Endothelial cell of umbilical vein (primary cell): ENCODE measurements at regions not wholly inside any gene's neighbourhood (a gene's known extent, or its start where the extent isn't known, plus 50 kb on each side); places are given as distances from the start of the nearest gene placed in this dataset.

Experiments
- BruUV-seq: library from RNA; stranded (reverse); fragments of 400-500 nt; replicated peaks from 2 replicates; lab custom pipeline; 2021; lab: Mats Ljungman, UMichigan
- CTCF ChIA-PET: fragments of 300-600, 350-600 bp; sonication (Branson Sonifier 250); formaldehyde crosslinking; loops from one replicate; lab custom pipeline; 2021; ENCODE audit warnings: antibody characterized with exemption, inconsistent platforms; lab: Charles Lee
- POLR2A ChIA-PET: fragments of 300-600, 350-600 bp; sonication (Branson Sonifier 250); formaldehyde crosslinking; loops from one replicate; lab custom pipeline; 2021; ENCODE audit warnings: antibody characterized with exemption, inconsistent platforms; lab: Charles Lee
- DNase-seq: peaks from one replicate; pipeline ENCODE4 v3.0.0-alpha.2; 2011; ENCODE audit warnings: low read depth, low spot score
- FAIRE-seq: peaks from 2 replicates; lab custom pipeline; 2011; peaks lifted over from hg19 to GRCh38; lab: Jason Lieb, UNC
- H2AFZ ChIP-seq: 2 replicates; pipeline ENCODE4 v1.6.0; 2012; ENCODE audit warnings: low read depth, low read length, control low read depth, inconsistent platforms
- H3K27ac ChIP-seq: 2 replicates; pipeline ENCODE4 v1.5.1; 2011; ENCODE audit warnings: low read depth, mild to moderate bottlenecking, control low read depth, low read length, moderate library complexity; ENCODE audit not compliant: insufficient read depth
- H3K27me3 ChIP-seq, 2 experiments: 2 replicates each; pipeline versions ENCODE4 v1.6.0 to v1.6.1; 2011; ENCODE audit warnings: low read length in 2 of 2, mixed read lengths in 1 of 2; ENCODE audit not compliant: control insufficient read depth in 2 of 2, insufficient read depth in 2 of 2
- H3K36me3 ChIP-seq, 2 experiments: 2 replicates in 1 of 2; 3 replicates in 1 of 2; pipeline ENCODE4 v1.5.1; 2011; ENCODE audit warnings: low read length in 2 of 2, mild to moderate bottlenecking in 1 of 2, moderate library complexity in 1 of 2; ENCODE audit not compliant: control insufficient read depth in 2 of 2, insufficient read depth in 2 of 2; ENCODE audit errors: extremely low read depth in 1 of 2
- H3K4me1 ChIP-seq: 3 replicates; pipeline ENCODE4 v1.5.1; 2011; ENCODE audit warnings: mild to moderate bottlenecking, low read length; ENCODE audit not compliant: control insufficient read depth, insufficient read depth; ENCODE audit errors: extremely low read depth
- H3K4me2 ChIP-seq: 2 replicates; pipeline ENCODE4 v1.6.1; 2011; ENCODE audit warnings: low read length, control low read depth, mixed read lengths; ENCODE audit not compliant: insufficient read depth
- H3K4me3 ChIP-seq, 3 experiments: fragments of 200-600 bp in 1 of 3; sonication (generic), shearing (Covaris generic) in 1 of 3; replicated peaks in 1 of 3; 2 replicates each; pipeline ENCODE4 v1.5.1; 2011 to 2016; ENCODE audit warnings: control low read depth in 3 of 3, low read length in 3 of 3, mild to moderate bottlenecking in 2 of 3, inconsistent platforms in 1 of 3, low read depth in 1 of 3, moderate library complexity in 1 of 3; ENCODE audit not compliant: insufficient read depth in 1 of 3
- H3K79me2 ChIP-seq: 2 replicates; pipeline ENCODE4 v1.6.0; 2012; ENCODE audit warnings: low read length, inconsistent platforms; ENCODE audit not compliant: control insufficient read depth, insufficient read depth
- H3K9ac ChIP-seq: replicated peaks from 2 replicates; pipeline ENCODE3; 2011; ENCODE audit warnings: low read length, control low read depth; ENCODE audit not compliant: insufficient read depth; ENCODE audit errors: extremely low read depth
- H3K9me1 ChIP-seq: replicated peaks from 3 replicates; pipeline ENCODE4 v1.6.0; 2011; ENCODE audit warnings: mild to moderate bottlenecking, low read length; ENCODE audit not compliant: control insufficient read depth, insufficient read depth; ENCODE audit errors: extremely low read depth
- H3K9me3 ChIP-seq: replicated peaks from 2 replicates; pipeline ENCODE4 v1.5.1; 2012; ENCODE audit warnings: low read length, inconsistent platforms; ENCODE audit not compliant: control insufficient read depth, insufficient read depth
- H4K20me1 ChIP-seq: replicated peaks from 2 replicates; pipeline ENCODE3; 2011; ENCODE audit warnings: mild to moderate bottlenecking, low read length; ENCODE audit not compliant: control insufficient read depth, insufficient read depth; ENCODE audit errors: extremely low read depth
- EZH2 ChIP-seq: IDR thresholded peaks from 2 replicates; pipeline ENCODE4 v1.6.1; 2012; ENCODE audit warnings: borderline replicate concordance, low read depth, mild to moderate bottlenecking, moderate library complexity, low read length, inconsistent platforms; ENCODE audit not compliant: severe bottlenecking
- FOS ChIP-seq: IDR thresholded peaks from 2 replicates; pipeline ENCODE4 v1.6.1; 2011; ENCODE audit warnings: mild to moderate bottlenecking, low read length, moderate library complexity, borderline replicate concordance; ENCODE audit not compliant: insufficient read depth
- GATA2 ChIP-seq: IDR thresholded peaks from 2 replicates; pipeline ENCODE4 v1.7.0; 2011; ENCODE audit warnings: low read depth, mild to moderate bottlenecking, moderate library complexity, mixed read lengths, low read length; ENCODE audit not compliant: insufficient read length, insufficient read depth
- JUN ChIP-seq: IDR thresholded peaks from 2 replicates; pipeline ENCODE4 v1.6.1; 2011; ENCODE audit warnings: borderline replicate concordance, low read depth; ENCODE audit not compliant: insufficient read length, insufficient read depth
- MYC ChIP-seq: IDR thresholded peaks from one replicate; pipeline ENCODE4 v1.6.1; 2011; ENCODE audit warnings: mild to moderate bottlenecking, low read depth, low read length
- POLR2A ChIP-seq: IDR thresholded peaks from 2 replicates; pipeline ENCODE4 v1.6.1; 2012; ENCODE audit warnings: low read depth, mild to moderate bottlenecking, control low read depth, low read length
- POLR2AphosphoS5 ChIP-seq: IDR thresholded peaks from 2 replicates; pipeline ENCODE4 v1.6.1; 2012; ENCODE audit warnings: low read depth, mild to moderate bottlenecking, control low read depth, low read length, moderate library complexity; ENCODE audit not compliant: insufficient read depth
- dilution Hi-C: fragments of 300-500 bp; cut with MboI; formaldehyde crosslinking; loops from one replicate; pipeline ENCODE4 v1.15.0; 2019; ENCODE audit warnings: low sequenced_read_pairs; ENCODE audit not compliant: extremely low pct_ligation_motif_present
- intact Hi-C: fragments of 100-400 bp; cut with micrococcal nuclease; formaldehyde crosslinking; loops from one replicate; pipeline ENCODE4 v1.10.0; 2022
- TF ChIP-seq, protein P1 (sequence below), 2 donors: IDR thresholded peaks; 1 replicate in 1 of 2; 2 replicates in 1 of 2; pipeline ENCODE4 v1.5.1; 2011; ENCODE audit warnings: low read length in 2 of 2, mild to moderate bottlenecking in 2 of 2, moderate library complexity in 2 of 2, control low read depth in 1 of 2, inconsistent platforms in 1 of 2, low read depth in 1 of 2; ENCODE audit not compliant: insufficient read depth in 1 of 2; ENCODE audit errors: extremely low read depth in 1 of 2
- TF ChIP-seq, protein P2 (sequence below): IDR thresholded peaks from 2 replicates; pipeline ENCODE4 v1.6.1; 2011; ENCODE audit not compliant: insufficient read depth, insufficient read length

DNA sequence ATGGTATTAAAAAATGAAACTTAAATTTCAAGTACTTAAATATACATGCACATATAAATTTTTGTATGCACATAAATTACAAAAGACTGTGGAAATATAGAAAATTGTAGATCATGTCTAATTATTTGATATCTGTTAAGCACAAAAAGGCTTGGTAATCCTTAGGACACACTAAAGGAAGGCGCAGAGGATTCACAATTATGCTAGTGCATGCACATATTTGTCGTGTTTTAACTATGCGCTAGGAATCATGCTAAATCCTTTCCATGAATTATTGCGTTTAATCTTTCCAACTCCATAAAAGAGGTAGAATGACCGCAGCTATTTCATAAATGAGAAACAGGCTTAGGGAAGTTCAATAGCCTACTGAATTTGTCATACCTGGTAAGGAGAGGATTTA, 244.1 kb upstream of the ITGA1 start:
- Histone ChIP-seq H2AFZ (no peak overlapping the region), H3K4me3 (no peak overlapping the region), H3K79me2 (no peaks in the 10 kb centered on the region), H3K9me3 (no peaks in the 10 kb centered on the region), H3K36me3 (no peaks in the 10 kb centered on the region), H4K20me1 (no peaks in the 10 kb centered on the region), H3K9me1 (no peaks in the 10 kb centered on the region), H3K27ac (no peak overlapping the region), H3K4me1 (no peaks in the 10 kb centered on the region), H3K4me2 (no peak overlapping the region), H3K27me3 (no peaks in the 10 kb centered on the region), H3K9ac (no peak overlapping the region)
- TF ChIP-seq POLR2AphosphoS5 (no peak), FOS (no peak), JUN (no peak), MYC (no peak), POLR2A (no peak), EZH2 (no peak), GATA2 (no peak)
- TF ChIP-seq, protein P1, sequence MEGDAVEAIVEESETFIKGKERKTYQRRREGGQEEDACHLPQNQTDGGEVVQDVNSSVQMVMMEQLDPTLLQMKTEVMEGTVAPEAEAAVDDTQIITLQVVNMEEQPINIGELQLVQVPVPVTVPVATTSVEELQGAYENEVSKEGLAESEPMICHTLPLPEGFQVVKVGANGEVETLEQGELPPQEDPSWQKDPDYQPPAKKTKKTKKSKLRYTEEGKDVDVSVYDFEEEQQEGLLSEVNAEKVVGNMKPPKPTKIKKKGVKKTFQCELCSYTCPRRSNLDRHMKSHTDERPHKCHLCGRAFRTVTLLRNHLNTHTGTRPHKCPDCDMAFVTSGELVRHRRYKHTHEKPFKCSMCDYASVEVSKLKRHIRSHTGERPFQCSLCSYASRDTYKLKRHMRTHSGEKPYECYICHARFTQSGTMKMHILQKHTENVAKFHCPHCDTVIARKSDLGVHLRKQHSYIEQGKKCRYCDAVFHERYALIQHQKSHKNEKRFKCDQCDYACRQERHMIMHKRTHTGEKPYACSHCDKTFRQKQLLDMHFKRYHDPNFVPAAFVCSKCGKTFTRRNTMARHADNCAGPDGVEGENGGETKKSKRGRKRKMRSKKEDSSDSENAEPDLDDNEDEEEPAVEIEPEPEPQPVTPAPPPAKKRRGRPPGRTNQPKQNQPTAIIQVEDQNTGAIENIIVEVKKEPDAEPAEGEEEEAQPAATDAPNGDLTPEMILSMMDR (IDR thresholded peaks at IDR 0.05; ENCODE audit: extremely low read depth in 1 of 2, insufficient read depth in 1 of 2, low read depth in 1 of 2, low read length in 2 of 2), result no peak
- TF ChIP-seq, protein P2, sequence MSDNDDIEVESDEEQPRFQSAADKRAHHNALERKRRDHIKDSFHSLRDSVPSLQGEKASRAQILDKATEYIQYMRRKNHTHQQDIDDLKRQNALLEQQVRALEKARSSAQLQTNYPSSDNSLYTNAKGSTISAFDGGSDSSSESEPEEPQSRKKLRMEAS, result no peak
- intact Hi-C loops, result no loop called here
- POLR2A ChIA-PET, result no interaction called here
- FAIRE-seq (no peak), DNase-seq (no peak)
- CTCF ChIA-PET, result no interaction called here
- no TSS peak for BruUV-seq
- dilution Hi-C loops, result no loop called here
